HEK293 (cell line): ENCODE measurements at regions not wholly inside any gene's neighbourhood (a gene's known extent, or its start where the extent isn't known, plus 50 kb on each side); places are given as distances from the start of the nearest gene placed in this dataset.

Experiments
- PATZ1 ChIP-seq: fragments of 450-650 bp; formaldehyde crosslinking; IDR thresholded peaks from 2 replicates; pipeline ENCODE4 v1.5.1; 2016; ENCODE audit warnings: missing biosample characterization, missing genetic modification characterization
- RBAK ChIP-seq: fragments of 450-650 bp; formaldehyde crosslinking; IDR thresholded peaks from 2 replicates; pipeline ENCODE4 v1.5.1; 2016; ENCODE audit warnings: missing biosample characterization, missing genetic modification characterization
- SP2 ChIP-seq: fragments of 450-650 bp; formaldehyde crosslinking; IDR thresholded peaks from 2 replicates; pipeline ENCODE4 v1.5.1; 2016; ENCODE audit warnings: missing biosample characterization, missing genetic modification characterization
- TRIM28 ChIP-seq: IDR thresholded peaks from 2 replicates; pipeline ENCODE4 v1.6.1; 2011; ENCODE audit warnings: low read length, control low read depth, borderline replicate concordance
- ZBTB7A ChIP-seq: fragments of 450-650 bp; formaldehyde crosslinking; IDR thresholded peaks from 2 replicates; pipeline ENCODE4 v1.5.1; 2016; ENCODE audit warnings: low read depth, missing biosample characterization, missing genetic modification characterization
- ZNF114 ChIP-seq: fragments of 450-650 bp; formaldehyde crosslinking; IDR thresholded peaks from 2 replicates; pipeline ENCODE4 v1.5.0; 2017; ENCODE audit warnings: missing biosample characterization, missing genetic modification characterization
- ZNF132 ChIP-seq: fragments of 450-650 bp; formaldehyde crosslinking; IDR thresholded peaks from 2 replicates; pipeline ENCODE4 v1.5.1; 2017; ENCODE audit warnings: missing biosample characterization, missing genetic modification characterization, borderline replicate concordance
- ZNF133 ChIP-seq: fragments of 450-650 bp; formaldehyde crosslinking; IDR thresholded peaks from 2 replicates; pipeline ENCODE4 v1.5.1; 2016; ENCODE audit warnings: missing biosample characterization, missing genetic modification characterization
- ZNF155 ChIP-seq: fragments of 450-650 bp; formaldehyde crosslinking; IDR thresholded peaks from 2 replicates; pipeline ENCODE4 v1.5.1; 2016; ENCODE audit warnings: missing biosample characterization, missing genetic modification characterization
- ZNF221 ChIP-seq: fragments of 450-650 bp; formaldehyde crosslinking; IDR thresholded peaks from 2 replicates; pipeline ENCODE4 v1.5.1; 2017; ENCODE audit warnings: missing biosample characterization, missing genetic modification characterization, borderline replicate concordance
- ZNF23 ChIP-seq: fragments of 450-650 bp; formaldehyde crosslinking; IDR thresholded peaks from 2 replicates; pipeline ENCODE4 v1.5.1; 2016; ENCODE audit warnings: missing biosample characterization, missing genetic modification characterization, borderline replicate concordance
- ZNF24 ChIP-seq: fragments of 450-650 bp; formaldehyde crosslinking; IDR thresholded peaks from 2 replicates; pipeline ENCODE4 v1.5.1; 2016; ENCODE audit warnings: missing biosample characterization, missing genetic modification characterization
- ZNF26 ChIP-seq: fragments of 450-650 bp; formaldehyde crosslinking; IDR thresholded peaks from 2 replicates; pipeline ENCODE4 v1.5.1; 2016; ENCODE audit warnings: missing biosample characterization, missing genetic modification characterization
- ZNF292 ChIP-seq: fragments of 450-650 bp; formaldehyde crosslinking; IDR thresholded peaks from 2 replicates; pipeline ENCODE4 v1.5.1; 2016; ENCODE audit warnings: low read depth, missing biosample characterization, missing genetic modification characterization, borderline replicate concordance
- ZNF335 ChIP-seq: fragments of 450-650 bp; formaldehyde crosslinking; conservative IDR thresholded peaks from 2 replicates; pipeline ENCODE4 v1.5.1; 2016; ENCODE audit warnings: missing biosample characterization, missing genetic modification characterization
- ZNF391 ChIP-seq: fragments of 450-650 bp; formaldehyde crosslinking; IDR thresholded peaks from 2 replicates; pipeline ENCODE4 v1.5.1; 2016; ENCODE audit warnings: low read depth, missing biosample characterization, missing genetic modification characterization, borderline replicate concordance
- ZNF404 ChIP-seq: fragments of 450-650 bp; formaldehyde crosslinking; IDR thresholded peaks from 2 replicates; pipeline ENCODE4 v1.5.1; 2017; ENCODE audit warnings: missing biosample characterization, missing genetic modification characterization
- ZNF426 ChIP-seq: fragments of 450-650 bp; formaldehyde crosslinking; IDR thresholded peaks from 2 replicates; pipeline ENCODE4 v1.5.1; 2017; ENCODE audit warnings: missing biosample characterization, missing genetic modification characterization, mild to moderate bottlenecking, inconsistent platforms, moderate library complexity
- ZNF433 ChIP-seq: fragments of 450-650 bp; formaldehyde crosslinking; IDR thresholded peaks from 2 replicates; pipeline ENCODE4 v1.5.1; 2016; ENCODE audit warnings: missing biosample characterization, missing genetic modification characterization, low read depth
- ZNF501 ChIP-seq: fragments of 450-650 bp; formaldehyde crosslinking; IDR thresholded peaks from 2 replicates; pipeline ENCODE4 v1.5.1; 2016; ENCODE audit warnings: missing biosample characterization, missing genetic modification characterization
- ZNF510 ChIP-seq: fragments of 450-650 bp; formaldehyde crosslinking; IDR thresholded peaks from 2 replicates; pipeline ENCODE4 v1.5.1; 2018; ENCODE audit warnings: mild to moderate bottlenecking, missing genetic modification characterization, missing biosample characterization; ENCODE audit not compliant: insufficient replicate concordance
- ZNF514 ChIP-seq: fragments of 450-650 bp; formaldehyde crosslinking; IDR thresholded peaks from 2 replicates; pipeline ENCODE4 v1.5.1; 2016; ENCODE audit warnings: missing biosample characterization, missing genetic modification characterization
- ZNF521 ChIP-seq: fragments of 450-650 bp; formaldehyde crosslinking; IDR thresholded peaks from 2 replicates; pipeline ENCODE4 v1.5.1; 2017; ENCODE audit warnings: missing biosample characterization, mild to moderate bottlenecking, missing genetic modification characterization
- ZNF561 ChIP-seq: fragments of 450-650 bp; IDR thresholded peaks from 2 replicates; pipeline ENCODE4 v1.5.1; 2018; ENCODE audit warnings: missing biosample characterization, missing genetic modification characterization, borderline replicate concordance
- ZNF585B ChIP-seq: fragments of 450-650 bp; formaldehyde crosslinking; IDR thresholded peaks from 2 replicates; pipeline ENCODE4 v1.5.1; 2016; ENCODE audit warnings: missing biosample characterization, missing genetic modification characterization
- ZNF596 ChIP-seq: fragments of 450-650 bp; IDR thresholded peaks from 2 replicates; pipeline ENCODE4 v1.5.0; 2018; ENCODE audit warnings: missing biosample characterization, mild to moderate bottlenecking, missing genetic modification characterization, moderate library complexity
- ZNF654 ChIP-seq: fragments of 450-650 bp; formaldehyde crosslinking; IDR thresholded peaks from 2 replicates; pipeline ENCODE4 v1.5.1; 2016; ENCODE audit warnings: low read depth, missing biosample characterization, missing genetic modification characterization
- ZNF658 ChIP-seq: fragments of 450-650 bp; formaldehyde crosslinking; IDR thresholded peaks from 2 replicates; pipeline ENCODE4; 2016; ENCODE audit warnings: missing biosample characterization, missing genetic modification characterization
- ZNF660 ChIP-seq: fragments of 450-650 bp; IDR thresholded peaks from 2 replicates; pipeline ENCODE4 v1.5.1; 2018; ENCODE audit warnings: missing biosample characterization, mild to moderate bottlenecking, missing genetic modification characterization
- ZNF707 ChIP-seq: fragments of 450-650 bp; formaldehyde crosslinking; IDR thresholded peaks from 2 replicates; pipeline ENCODE4 v1.5.1; 2016; ENCODE audit warnings: missing biosample characterization, missing genetic modification characterization
- ZNF785 ChIP-seq: fragments of 450-650 bp; formaldehyde crosslinking; IDR thresholded peaks from 2 replicates; pipeline ENCODE4 v1.5.1; 2016; ENCODE audit warnings: missing biosample characterization, missing genetic modification characterization
- ZSCAN16 ChIP-seq: fragments of 450-650 bp; formaldehyde crosslinking; IDR thresholded peaks from 2 replicates; pipeline ENCODE4 v1.5.1; 2016; ENCODE audit warnings: missing biosample characterization, missing genetic modification characterization
- TF ChIP-seq, protein P1 (sequence below): fragments of 450-650 bp; formaldehyde crosslinking; IDR thresholded peaks from 2 replicates; pipeline ENCODE4 v1.5.1; 2016; ENCODE audit warnings: missing biosample characterization, missing genetic modification characterization
- TF ChIP-seq, protein P2 (sequence below): fragments of 450-650 bp; formaldehyde crosslinking; IDR thresholded peaks from 2 replicates; pipeline ENCODE4 v1.5.1; 2016; ENCODE audit warnings: missing biosample characterization, missing genetic modification characterization

GRCh38 chr2:111698743-111699554 is 185.0 kb downstream of the ANAPC1 start (continued):
- no peak for TF ChIP-seq ZNF292 (tag by site-specific recombination)
- no peak for TF ChIP-seq ZNF426
- no peak for TF ChIP-seq ZNF132 (tag by site-specific recombination)
- TF ChIP-seq, protein P1, sequence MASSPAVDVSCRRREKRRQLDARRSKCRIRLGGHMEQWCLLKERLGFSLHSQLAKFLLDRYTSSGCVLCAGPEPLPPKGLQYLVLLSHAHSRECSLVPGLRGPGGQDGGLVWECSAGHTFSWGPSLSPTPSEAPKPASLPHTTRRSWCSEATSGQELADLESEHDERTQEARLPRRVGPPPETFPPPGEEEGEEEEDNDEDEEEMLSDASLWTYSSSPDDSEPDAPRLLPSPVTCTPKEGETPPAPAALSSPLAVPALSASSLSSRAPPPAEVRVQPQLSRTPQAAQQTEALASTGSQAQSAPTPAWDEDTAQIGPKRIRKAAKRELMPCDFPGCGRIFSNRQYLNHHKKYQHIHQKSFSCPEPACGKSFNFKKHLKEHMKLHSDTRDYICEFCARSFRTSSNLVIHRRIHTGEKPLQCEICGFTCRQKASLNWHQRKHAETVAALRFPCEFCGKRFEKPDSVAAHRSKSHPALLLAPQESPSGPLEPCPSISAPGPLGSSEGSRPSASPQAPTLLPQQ (tag by site-specific recombination), result peak; percentile 65; the same call in 1 of the 2 replicates
- peak; percentile 19; the same call in 1 of the 2 replicates for TF ChIP-seq SP2 (tag by site-specific recombination)
- TF ChIP-seq ZNF155, result no peak
- no peak for TF ChIP-seq ZNF785
- TF ChIP-seq RBAK (tag by site-specific recombination), result no peak
- TF ChIP-seq ZNF521, result no peak
- no peak for TF ChIP-seq ZNF514 (tag by site-specific recombination)
- TF ChIP-seq ZSCAN16 (tag by site-specific recombination), result no peak
- no peak for TF ChIP-seq ZNF658 (tag by site-specific recombination)
- TF ChIP-seq, protein P2, sequence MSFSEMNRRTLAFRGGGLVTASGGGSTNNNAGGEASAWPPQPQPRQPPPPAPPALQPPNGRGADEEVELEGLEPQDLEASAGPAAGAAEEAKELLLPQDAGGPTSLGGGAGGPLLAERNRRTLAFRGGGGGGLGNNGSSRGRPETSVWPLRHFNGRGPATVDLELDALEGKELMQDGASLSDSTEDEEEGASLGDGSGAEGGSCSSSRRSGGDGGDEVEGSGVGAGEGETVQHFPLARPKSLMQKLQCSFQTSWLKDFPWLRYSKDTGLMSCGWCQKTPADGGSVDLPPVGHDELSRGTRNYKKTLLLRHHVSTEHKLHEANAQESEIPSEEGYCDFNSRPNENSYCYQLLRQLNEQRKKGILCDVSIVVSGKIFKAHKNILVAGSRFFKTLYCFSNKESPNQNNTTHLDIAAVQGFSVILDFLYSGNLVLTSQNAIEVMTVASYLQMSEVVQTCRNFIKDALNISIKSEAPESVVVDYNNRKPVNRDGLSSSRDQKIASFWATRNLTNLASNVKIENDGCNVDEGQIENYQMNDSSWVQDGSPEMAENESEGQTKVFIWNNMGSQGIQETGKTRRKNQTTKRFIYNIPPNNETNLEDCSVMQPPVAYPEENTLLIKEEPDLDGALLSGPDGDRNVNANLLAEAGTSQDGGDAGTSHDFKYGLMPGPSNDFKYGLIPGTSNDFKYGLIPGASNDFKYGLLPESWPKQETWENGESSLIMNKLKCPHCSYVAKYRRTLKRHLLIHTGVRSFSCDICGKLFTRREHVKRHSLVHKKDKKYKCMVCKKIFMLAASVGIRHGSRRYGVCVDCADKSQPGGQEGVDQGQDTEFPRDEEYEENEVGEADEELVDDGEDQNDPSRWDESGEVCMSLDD, result 0 out of 2 replicates have a peak, but pooled peaks have one; percentile 42
- no peak for TF ChIP-seq ZNF114 (tag by site-specific recombination)
- TF ChIP-seq PATZ1 (tag by site-specific recombination), result peak; percentile 58; the same call in 1 of the 2 replicates
- TF ChIP-seq ZBTB7A (tag by site-specific recombination), result no peak
- no peak for TF ChIP-seq ZNF391
- TF ChIP-seq ZNF510 (tag by site-specific recombination), result no peak
- TF ChIP-seq ZNF433 (tag by site-specific recombination), result no peak
- TF ChIP-seq ZNF221 (tag by site-specific recombination), result no peak
- TF ChIP-seq ZNF585B, result no peak
- TF ChIP-seq ZNF596 (tag by site-specific recombination), result no peak
- TF ChIP-seq ZNF660 (tag by site-specific recombination), result 0 out of 2 replicates have a peak, but pooled peaks have one; percentile 74
- TF ChIP-seq ZNF654, result peak; percentile 76
- TF ChIP-seq ZNF335 (tag by site-specific recombination), result peak; percentile 82
- no peak for TF ChIP-seq ZNF561 (tag by site-specific recombination)
- TF ChIP-seq ZNF707 (tag by site-specific recombination), result no peak
- TF ChIP-seq ZNF501, result no peak
- TF ChIP-seq TRIM28, result no peak
- TF ChIP-seq ZNF404 (tag by site-specific recombination), result no peak
- no peak for TF ChIP-seq ZNF133 (tag by site-specific recombination)
- TF ChIP-seq ZNF24 (tag by site-specific recombination), result peak; percentile 90
- no peak for TF ChIP-seq ZNF26 (tag by site-specific recombination)
- TF ChIP-seq ZNF23 (tag by site-specific recombination), result no peak
